ENCODE measurements at regions not wholly inside any gene's neighbourhood (a gene's known extent, or its start where the extent isn't known, plus 50 kb on each side); places are given as distances from the start of the nearest gene placed in this dataset.
A peak's percentile ranks its signal among the peaks of the same experiment; 100 is the strongest.

DNA sequence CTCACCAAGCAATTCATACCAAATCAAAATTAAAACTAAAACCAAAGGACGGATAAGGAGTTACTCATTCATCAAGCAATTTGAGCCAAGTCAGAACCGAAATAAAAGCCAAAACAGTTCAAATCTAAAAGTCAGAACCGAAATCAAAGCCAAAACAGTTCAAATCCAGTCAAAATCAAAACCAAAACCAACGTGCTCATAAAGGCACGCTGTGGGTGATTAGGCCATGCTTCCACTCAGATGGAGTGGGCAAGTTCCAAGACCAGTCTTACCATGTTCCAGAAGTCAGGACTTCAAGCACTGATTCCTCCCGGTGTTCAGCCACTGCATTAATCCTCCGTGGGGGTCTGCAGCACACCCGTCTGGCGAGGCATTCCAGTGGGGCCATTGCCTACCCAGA lies 409.3 kb downstream of the TGFB2 start:
- DNase-seq = no peak

DNA sequence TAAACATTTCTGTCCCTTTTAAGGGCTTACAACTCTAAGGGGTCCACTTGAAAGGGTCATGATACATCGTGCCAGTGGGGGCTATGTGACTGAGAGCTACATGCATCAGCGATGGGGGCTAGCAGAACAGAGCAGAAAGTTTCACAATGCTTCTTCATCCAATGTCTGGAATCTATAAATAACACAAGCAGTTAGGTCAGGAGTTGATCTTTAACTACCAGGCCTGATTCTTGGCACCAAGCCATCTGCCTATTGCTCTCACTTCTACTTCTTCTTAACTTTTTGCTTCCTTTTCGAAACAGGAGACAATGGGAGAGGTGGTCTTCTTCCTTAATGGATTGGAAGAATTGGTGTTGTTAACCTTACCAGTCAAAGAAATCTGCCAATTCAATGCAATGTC lies 410.0 kb downstream of the TGFB2 start:
- DNase-seq = no peak

DNA sequence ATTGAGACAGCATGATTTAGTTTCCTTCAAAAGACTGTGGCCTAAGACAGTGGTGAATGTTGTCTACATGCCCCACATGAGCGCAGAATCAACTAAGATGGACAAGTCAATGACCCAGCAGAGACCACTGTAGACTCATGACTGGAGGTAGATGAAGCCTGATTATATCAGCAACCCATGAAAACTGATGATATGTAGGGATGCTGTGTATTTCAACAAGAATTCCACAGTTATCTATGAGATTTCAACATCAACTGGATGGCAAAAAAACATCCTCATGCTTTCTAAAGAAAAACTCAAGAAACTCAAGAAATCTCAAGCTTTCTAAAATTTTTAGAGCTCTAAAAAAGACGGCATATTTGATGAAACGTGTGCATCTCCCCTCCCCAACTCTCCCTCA lies 413.9 kb upstream of the LYPLAL1 start:
- no peak for DNase-seq

DNA sequence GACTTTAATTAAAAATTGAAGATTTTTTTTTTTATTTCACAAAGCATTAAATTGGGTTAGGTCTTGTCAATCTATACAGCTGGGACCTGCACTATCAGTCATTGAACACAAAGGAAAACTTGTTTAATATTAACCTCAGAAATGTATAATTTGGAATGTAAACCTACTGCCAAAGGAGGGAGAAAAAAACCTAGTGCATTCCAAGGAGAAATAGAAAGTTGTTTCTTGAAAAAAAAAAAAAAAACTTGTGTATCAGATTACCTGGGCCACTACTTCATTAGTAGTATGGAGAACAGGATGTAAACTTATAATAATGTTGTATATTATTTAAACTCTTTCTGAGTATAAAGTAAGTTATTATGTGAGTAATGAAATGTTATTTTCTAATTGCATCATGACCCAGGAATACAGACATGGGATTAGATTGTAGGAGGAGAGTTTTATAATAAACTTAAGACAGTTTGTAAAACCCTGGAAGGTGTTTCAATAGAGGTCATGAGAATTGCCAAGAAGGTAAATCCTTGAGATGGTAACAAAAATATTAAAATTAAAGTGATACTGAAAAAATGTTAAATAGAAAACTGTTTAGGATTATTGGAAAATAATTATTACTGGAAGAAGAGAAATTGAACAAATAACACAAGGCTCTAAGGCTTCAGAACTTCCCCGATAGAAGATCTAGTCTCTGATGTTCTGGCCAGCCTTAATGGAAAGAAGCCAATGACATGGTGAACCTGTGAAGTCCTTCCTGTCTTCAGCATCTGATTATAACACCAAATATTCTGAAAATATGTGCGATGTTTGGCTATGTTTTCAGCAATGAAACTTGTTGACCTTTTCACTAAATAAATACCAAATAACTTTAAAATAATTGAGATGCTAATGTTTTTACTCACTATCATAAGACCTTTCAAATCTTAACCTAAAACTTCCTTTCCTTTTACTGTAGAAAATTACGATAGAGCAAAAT lies 412.8 kb upstream of the LYPLAL1 start:
- no peak for DNase-seq

DNA sequence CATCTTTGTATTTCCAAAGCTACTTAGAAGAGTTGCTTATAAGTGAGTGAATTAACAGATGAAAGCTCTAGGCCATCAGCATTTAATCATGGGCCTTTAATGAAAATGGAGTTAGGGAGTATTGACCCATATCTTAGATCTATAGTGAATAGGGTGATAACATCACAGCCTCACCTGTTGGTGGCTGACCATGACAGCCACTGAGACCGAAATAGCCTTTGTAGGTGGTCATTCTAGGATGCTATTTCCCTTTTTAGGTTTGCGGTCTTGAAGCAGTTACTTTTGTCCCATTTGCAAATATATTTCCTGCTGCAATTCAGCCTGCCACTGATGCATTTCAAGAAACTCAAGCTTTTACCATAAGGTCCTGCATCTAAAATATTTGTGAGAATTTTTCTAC lies 410.1 kb upstream of the LYPLAL1 start:
- no peak for DNase-seq

DNA sequence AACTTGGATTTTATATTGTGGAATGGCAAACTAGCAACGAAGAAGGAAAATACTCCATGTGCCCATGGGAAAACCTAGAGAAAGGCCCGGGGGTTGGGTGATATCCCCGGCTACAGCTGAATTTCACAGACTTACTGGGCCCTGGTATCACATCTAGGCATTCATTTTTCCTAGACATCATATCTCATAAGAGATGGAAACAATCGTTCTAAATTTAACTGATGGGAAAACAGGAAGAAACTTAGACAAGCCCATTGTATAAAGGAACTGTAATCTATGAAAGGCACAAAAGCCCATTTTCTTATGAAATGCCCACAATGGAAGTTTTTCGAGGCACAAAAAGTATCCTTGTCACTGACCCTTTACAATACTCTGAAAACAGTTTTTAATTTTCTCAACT lies 407.9 kb upstream of the LYPLAL1 start:
- DNase-seq = no peak

DNA sequence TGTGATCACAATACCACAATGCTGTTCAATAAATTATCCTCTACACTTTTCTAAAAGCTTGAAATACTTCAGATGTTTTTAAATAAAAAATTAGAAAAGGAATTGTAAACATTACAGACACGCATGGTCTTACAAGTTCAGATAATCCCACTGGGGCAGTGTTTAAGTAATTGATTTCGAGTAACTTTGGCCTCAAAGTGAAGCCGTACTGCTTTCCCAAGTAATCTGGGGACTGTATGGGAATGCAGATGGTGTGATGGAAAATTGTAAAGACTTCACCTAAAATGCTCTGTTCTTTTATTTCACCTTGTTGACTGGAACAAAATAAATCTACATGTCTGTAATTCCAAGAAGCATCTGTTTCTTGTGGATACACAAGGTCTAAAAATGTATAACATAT lies 401.7 kb upstream of the LYPLAL1 start:
- no peak for DNase-seq

DNA sequence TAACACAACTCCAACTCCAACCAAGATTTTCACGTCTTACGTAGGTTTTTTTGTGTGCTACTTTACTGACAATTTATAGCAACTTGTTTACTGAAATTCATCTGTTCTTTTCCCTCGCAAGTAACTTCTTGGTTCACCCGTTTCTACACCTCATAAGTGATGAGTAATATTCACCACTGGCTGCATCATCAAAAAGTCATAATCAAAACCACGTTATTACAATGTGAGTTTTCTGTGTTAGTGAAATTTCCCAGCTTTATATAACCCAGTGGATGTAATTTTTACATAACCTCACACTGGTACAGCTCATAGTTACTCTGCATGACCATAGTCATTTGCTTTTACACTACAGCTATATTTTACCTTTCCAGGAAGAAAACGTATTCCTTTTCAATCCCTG lies 401.1 kb upstream of the LYPLAL1 start:
- no peak for DNase-seq

DNA sequence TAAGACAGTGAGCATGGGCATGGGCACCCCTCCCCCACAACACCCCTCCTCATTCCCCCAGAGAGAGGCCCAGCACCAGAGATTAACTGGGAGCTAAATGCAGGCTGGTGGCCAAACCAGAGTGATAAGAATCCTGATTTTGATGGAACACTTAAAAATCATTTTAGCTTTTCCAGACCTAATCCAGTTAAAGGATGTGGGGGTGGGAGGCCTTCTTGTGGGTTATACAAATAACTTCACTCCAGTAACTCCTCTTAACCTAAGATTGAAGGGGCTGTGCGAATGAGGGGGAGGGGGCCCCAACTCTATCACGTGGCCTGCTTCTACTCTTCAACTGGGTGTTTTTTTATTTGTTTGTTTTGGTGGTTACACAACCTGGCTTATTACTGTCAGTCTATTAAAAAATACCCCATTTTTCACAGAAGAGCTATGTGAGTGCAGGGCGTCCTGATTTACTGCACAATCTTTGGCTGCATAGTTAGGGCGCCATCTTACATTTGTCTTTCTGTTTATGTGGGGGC lies 398.1 kb upstream of the LYPLAL1 start:
- no peak for DNase-seq

DNA sequence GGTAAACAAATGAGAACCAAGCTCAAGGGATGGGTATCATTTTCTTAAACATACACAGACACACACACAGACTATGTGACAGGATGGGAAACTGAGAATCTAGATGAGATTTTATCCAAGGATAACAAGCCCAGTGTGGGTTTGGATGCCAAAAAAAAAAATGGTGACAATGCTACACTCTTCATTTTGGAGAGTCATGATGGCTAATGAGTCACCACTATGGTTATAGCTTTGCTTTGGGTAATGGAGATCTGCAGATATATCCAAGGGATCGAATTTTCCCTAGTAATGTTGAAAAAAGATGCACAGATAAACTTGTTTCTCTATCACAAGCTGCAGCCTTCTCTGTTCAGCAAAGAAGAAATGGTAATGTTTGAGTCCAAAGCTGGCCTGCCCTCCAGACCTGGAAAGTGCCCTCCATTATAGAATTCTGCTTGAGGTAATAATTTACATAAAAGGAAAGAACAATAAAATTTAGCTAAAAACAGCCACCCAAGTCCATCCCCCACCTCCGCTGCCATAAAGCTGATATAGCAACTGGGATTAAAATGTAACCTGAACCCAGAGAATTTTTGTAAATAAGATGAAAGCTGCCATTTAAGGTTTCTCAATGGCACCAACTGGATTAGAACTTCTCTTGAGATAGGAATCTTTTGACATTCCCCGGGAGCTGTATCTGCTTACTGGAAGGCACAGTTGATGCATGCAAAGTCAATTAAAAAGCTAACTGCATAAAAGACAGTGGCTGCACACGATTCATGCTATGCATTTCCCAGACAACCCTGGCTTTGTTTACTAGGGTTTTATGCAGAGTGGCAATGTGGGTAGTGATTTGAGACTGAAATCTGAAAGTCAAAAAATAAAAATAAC lies 395.2 kb upstream of the LYPLAL1 start:
- no peak for DNase-seq

DNA sequence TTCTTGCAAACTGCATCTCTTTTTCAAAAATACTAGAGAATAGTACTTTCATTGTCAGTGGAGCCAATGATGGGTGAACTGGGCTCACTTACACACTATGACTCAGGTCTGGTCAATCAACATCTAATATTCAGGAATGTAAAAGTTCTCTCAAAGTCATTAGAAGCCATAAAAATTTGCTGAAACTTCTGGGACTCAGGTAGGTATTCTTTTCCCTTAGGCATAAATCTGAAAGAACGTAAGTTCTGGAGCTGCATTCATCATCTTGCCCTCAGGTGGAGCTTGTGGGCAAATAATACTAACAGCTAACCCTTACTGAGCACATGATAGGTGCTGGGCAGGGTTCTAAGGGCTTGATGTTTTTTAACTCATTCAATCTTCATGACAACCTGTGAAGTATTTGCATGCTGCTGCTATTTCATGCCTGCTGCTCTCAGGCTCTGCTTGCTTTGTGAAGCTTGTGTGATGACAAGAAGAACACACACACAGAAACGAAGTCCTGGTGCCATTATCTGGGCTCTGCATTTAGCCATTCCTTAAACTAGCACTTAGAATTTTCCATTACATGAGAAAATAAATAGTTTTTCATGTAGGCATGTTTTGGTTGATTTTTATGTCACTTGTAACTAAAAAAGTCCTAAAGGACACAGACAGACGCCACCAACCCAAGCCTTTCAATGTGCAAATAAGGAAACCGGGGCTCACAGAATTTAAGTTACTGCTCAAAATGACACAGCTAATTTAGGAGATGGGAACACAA lies 394.2 kb upstream of the LYPLAL1 start:
- no peak for DNase-seq

DNA sequence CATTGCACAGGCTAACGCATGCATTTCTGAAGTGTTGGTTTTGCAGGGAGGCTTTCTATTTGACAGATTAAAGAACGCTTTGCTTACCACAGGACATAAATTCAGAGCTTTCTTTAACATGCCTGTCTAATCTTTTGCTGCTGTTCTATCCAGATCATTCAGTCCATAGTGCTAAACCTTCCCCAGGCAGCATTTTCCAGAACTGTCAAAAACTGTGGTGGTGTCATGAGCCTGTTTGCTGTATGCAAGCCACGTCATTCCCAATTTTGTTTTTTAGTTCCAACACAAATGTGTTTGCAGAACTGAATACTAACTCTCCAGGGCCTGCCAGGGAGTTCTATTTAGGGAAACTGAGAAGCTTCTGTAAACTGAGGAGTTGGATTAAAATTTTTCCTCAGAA lies 390.5 kb upstream of the LYPLAL1 start:
- peak in 17 of 58 donors; percentile 2 to 48 (median 13) for DNase-seq

DNA sequence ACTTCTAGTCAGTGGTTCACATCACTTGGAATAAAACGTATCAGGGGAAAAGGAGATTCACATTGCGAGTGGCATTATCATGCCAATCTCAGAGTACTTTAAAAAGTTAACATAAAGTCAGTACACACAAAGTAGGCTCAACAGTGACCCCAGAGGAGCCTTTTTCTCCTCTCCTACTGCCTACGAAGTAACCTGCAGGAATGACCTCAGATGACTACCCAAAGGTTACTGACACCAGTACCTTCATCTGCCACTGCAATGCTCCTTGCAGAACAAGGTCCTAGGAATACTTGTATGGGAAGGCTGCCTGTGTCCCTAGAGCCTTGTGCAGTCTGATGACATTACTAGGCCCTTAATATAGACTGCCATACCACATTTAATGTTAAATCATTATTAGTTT lies 389.8 kb upstream of the LYPLAL1 start:
- DNase-seq = no peak

DNA sequence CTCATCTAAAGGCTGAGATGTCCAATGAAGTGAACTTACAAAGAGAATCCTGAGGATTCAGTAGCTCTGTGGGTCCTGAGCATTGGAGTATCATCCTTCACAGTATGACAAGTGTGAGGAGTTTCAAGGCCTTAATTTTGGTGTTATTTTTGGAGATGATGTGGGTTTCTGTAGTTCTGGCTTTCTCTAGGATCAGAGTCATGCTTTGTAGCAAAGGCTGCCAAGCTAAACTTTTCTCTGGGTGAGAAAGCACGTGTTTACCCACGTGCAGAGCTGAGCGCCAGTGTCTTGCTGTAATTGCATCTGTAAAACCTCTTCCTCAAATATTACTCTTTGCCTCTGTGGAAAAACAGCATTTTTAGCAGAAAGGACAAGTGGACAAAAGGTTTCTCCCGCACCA lies 387.8 kb upstream of the LYPLAL1 start:
- DNase-seq = peak in 11 of 58 donors; percentile 0 to 12 (median 4)

DNA sequence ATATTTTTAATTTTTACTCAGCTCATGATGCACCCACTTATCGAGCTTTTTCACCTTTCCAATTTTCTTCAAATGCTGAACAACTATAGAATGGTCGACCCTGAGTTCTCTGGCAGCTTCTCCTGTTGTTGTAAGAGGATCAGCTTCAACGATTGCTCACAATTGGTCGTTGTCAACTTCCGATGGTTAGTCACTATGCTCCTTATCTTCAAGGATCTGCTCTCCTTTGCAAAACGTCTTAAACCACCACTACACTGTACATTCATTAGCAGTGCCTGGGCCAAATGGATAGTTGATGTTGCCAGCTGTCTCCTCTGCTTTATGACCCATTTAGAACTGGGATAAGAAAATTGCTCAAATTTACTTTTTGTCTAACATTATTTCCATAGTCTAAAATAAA lies 385.9 kb upstream of the LYPLAL1 start:
- DNase-seq = no peak

DNA sequence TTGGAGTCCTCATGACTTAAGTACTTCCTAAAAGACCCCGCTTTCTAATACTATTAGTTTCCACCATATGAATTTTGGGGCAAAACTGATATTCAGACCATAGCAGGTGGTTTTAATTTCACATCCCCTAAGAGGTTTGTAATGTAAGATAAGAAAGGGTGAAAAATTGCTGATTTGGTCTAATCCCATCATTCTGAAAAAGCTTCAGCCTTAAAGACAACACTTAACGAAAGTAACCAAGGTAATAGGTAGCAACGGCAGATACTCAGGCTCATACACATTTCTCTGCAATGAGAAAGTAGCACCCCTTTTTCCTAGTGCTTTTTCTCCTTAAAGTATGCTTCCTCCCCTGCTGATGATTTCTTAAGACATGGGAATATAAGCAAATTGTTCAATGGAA lies 376.9 kb upstream of the LYPLAL1 start:
- no peak for DNase-seq

DNA sequence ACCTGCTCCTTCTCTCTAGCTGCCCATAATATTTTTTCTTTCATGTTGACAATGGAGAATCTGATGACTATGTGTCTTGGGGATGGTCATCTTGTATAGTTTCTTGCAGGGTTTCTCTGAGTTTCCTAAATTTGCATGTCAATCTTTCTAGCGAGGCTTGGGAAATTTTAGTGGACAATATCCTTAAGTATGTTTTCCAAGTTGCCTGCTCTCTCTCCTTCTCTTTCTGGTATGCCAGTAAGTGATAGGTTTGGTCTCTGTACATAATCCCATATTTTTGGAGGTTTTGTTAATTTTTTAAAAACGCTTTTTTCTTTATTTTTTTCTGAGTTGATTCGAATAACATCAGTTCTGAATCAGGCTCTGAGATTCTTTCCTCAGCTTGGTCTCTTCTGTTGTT lies 370.9 kb upstream of the LYPLAL1 start:
- DNase-seq = no peak

DNA sequence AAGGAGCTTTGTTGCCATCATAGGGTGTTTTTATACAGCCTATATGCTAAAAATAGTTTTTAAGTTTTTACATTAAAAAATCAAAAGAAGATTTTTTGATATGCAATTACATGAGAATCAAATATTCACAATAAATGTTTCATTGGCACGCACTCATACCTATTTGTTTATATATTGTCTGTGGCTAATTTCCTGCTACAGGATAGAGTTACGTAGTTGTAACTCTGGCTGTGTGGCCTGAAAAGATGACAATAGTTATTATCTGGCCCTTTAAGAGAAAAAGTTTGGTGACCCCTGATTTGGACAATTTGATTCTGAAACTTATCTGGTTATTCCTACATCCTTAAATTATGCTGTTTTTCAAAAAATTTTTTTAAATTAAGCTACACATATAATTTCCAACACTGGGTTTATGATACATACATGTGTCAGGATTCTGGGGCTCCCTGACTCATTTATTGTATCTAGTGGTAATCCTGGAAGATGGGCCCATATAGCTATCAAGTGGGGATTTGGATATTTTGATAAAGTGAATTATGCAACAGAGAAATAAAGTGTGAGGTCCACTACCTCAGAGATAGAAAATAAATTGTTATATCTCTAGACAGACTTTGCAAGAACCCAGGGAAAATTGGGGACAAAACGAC lies 370.2 kb upstream of the LYPLAL1 start:
- no peak for DNase-seq

DNA sequence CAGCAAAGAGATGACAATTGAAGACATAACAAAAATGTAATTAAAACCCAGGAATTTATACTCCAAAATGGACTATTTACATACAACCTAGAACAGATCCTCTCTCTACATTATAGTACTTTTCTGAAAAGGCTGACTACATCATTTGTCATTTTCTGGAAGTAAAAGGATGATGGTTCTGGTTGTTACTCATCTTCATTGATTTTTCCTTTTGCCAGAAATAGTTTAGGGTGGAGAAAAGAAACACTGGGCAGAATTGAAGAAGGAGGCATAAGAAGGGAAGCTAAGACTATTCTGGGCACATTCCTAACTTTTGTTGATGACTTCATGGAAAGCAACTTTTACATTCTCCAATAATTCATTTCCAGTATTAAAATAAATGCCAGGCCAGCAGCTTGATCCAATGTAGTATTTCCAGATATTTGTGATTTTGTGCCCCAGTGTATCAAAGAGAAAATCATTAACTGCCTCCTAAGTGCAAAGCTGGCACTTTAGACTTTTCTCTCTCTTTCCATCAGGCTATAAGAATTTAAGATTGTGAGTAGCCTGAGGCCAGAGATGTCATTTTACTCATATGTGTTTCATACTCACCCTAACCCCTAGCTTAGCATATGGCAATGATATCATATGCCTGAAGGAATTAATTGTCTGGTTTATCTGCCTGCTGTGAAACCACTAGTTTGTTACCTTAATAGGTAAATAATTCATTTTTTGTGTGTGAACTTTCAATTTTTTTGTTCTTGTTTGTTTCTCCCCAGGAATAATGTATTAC lies 369.5 kb upstream of the LYPLAL1 start:
- no peak for DNase-seq

DNA sequence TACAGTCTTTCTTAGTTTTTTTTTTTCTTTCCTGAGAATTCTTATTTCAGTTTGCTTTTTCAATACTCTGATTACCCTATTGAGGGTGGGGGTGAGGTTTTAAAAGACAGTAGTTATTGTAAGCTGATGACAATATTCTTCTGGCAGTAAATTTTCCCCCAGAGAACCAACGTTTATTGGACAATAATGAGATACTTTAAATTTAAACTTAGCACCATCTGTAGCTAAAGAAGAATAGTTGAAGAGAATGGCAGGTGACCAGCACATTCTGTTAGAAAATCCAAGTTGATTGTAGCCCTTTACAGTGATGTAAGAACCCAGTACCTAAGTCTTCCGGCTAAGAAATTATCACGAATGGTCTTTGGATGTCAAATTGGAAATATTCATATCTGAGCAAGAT lies 364.6 kb upstream of the LYPLAL1 start:
- DNase-seq = no peak

Data from anterior cingulate cortex (tissue), 58 donors.